ENCODE measurements at regions not wholly inside any gene's neighbourhood (a gene's known extent, or its start where the extent isn't known, plus 50 kb on each side); places are given as distances from the start of the nearest gene placed in this dataset.

- DNase-seq, result no peak
These were observed 327.7 kb upstream of the CDH11 start for GRCh38 chr16:65449526-65449925.

- no peak for DNase-seq
These were observed 324.6 kb upstream of the CDH11 start for GRCh38 chr16:65446427-65446826.

GRCh38 chr16:65445313-65446260, 323.7 kb upstream of the CDH11 start:
- no peak for DNase-seq

- DNase-seq, result no peak
These were observed 319.6 kb upstream of the CDH11 start for GRCh38 chr16:65441501-65441900.

- DNase-seq, result no peak
These were observed 307.8 kb upstream of the CDH11 start for GRCh38 chr16:65429504-65430181.

- DNase-seq, result no peak
These were observed 304.6 kb upstream of the CDH11 start for GRCh38 chr16:65426484-65426883.

- DNase-seq, result no peak
These were observed 301.1 kb upstream of the CDH11 start for GRCh38 chr16:65422934-65423333.

- no peak for DNase-seq
These were observed 299.7 kb upstream of the CDH11 start for GRCh38 chr16:65421596-65421995.

GRCh38 chr16:65418435-65418834, 296.6 kb upstream of the CDH11 start:
- no peak for DNase-seq

- no peak for DNase-seq
These were observed 293.6 kb upstream of the CDH11 start for GRCh38 chr16:65415460-65415859.

- DNase-seq, result no peak
These were observed 292.6 kb upstream of the CDH11 start for GRCh38 chr16:65414284-65414984.

- no peak for DNase-seq
These were observed 292.0 kb upstream of the CDH11 start for GRCh38 chr16:65413861-65414260.

- DNase-seq, result no peak
These were observed 288.9 kb upstream of the CDH11 start for GRCh38 chr16:65410801-65411200.

GRCh38 chr16:65409510-65409909, 287.6 kb upstream of the CDH11 start:
- DNase-seq, result no peak

GRCh38 chr16:65406933-65407332, 285.1 kb upstream of the CDH11 start:
- DNase-seq, result no peak

- DNase-seq, result no peak
These were observed 284.3 kb upstream of the CDH11 start for GRCh38 chr16:65406116-65406515.

GRCh38 chr16:65394281-65394680, 272.4 kb upstream of the CDH11 start:
- DNase-seq, result no peak

- no peak for DNase-seq
These were observed 271.1 kb upstream of the CDH11 start for GRCh38 chr16:65392806-65393565.

GRCh38 chr16:65388592-65388991, 266.7 kb upstream of the CDH11 start:
- DNase-seq, result no peak

GRCh38 chr16:65386672-65387071, 264.8 kb upstream of the CDH11 start:
- DNase-seq, result no peak

GRCh38 chr16:65384441-65384840, 262.6 kb upstream of the CDH11 start:
- no peak for DNase-seq

GRCh38 chr16:65377195-65377594, 255.3 kb upstream of the CDH11 start:
- no peak for DNase-seq

GRCh38 chr16:65376601-65377000, 254.7 kb upstream of the CDH11 start:
- no peak for DNase-seq
